ENCODE measurements at regions not wholly inside any gene's neighbourhood (a gene's known extent, or its start where the extent isn't known, plus 50 kb on each side); places are given as distances from the start of the nearest gene placed in this dataset.

DNA sequence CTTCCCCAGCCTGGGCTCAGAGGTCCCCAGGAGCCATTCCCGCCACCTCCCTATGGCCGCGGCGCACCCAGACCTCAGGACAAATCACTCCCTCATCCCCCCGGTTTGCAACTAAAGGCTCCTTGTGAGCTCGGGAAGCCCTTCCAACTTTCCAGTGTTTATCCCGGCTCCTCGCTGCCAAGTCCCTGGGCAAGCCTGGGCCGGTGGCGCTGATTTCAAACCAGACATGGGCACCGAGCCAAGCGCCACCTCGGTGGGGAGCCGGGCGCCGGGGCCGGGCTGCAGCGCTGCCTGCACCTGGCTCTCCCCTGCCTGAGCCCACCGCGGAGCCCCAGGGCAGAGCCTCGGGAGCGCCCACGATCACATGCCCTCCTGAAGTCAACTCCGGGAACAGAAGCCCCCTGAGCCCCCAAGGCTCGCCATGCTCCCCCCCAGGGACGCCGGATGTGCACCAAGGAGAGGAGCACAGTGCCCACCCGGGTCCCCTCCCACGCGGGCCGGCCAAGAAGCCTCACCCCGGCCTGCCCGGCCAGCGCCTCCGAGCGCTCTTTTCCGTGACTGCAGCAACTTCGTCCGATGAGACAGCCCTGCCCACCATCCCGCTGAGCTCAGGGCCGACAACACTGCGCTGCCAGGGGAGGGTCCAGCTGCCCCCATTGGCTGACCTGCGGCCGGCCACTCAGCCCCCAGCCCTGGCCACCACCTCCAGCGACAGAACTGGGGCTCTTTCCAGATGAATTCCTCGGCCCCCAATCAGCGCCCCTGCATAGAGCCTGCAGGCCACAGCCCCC, 50.0 kb downstream of the NCOR2 start:
- no peak overlapping the region for H2AFZ ChIP-seq (ENCODE audit: low read length, unreplicated experiment)
- peaks cover 63% of the 10 kb centered on the region for H3K79me2 ChIP-seq (ENCODE audit: control insufficient read depth, insufficient read depth, low read length, unreplicated experiment)

DNA sequence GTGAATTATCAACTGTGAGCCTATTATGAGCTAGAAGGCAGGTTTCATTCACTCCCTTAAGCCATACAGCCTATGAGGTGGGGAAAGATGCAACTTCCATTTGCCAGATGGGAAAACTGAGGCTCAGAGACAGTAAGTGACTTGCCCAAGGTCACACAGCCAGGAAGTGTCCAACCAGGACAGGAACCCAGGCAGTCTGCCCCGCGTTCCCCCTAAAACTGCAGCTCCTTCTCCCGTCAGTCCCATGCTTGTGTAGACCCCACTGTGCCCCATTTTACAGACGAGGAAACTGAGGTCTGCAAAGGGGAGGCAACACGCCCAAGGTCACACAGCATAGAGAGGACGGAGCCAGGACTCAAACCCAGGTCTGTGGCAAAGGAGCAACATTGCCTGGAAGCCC, 50.6 kb downstream of the NCOR2 start:
- Histone ChIP-seq H3K27me3 (ENCODE audit: insufficient read depth, low read length) (no peaks in the 10 kb centered on the region), H3K4me1 (ENCODE audit: control insufficient read depth, insufficient read depth, low read length, unreplicated experiment) (peaks cover 47% of the 10 kb centered on the region), H2AFZ (ENCODE audit: low read length, unreplicated experiment) (no peak overlapping the region), H3K36me3 (ENCODE audit: insufficient read depth, low read length) (no peaks in the 10 kb centered on the region), H3K27ac (ENCODE audit: low read depth, low read length) (peak overlapping the region; percentile 96; the same call in 1 of the 2 replicates), H3K4me3 (ENCODE audit: low read depth, low read length) (peak overlapping the region; percentile 70), H3K79me2 (ENCODE audit: control insufficient read depth, insufficient read depth, low read length, unreplicated experiment) (peaks cover 59% of the 10 kb centered on the region)

More for the DNA sequence above, 50.0 kb downstream of the NCOR2 start:
- H3K27me3 ChIP-seq (ENCODE audit: insufficient read depth, low read length): no peaks in the 10 kb centered on the region
- peak overlapping the region; percentile 96 for H3K27ac ChIP-seq (ENCODE audit: low read depth, low read length)
- H3K4me3 ChIP-seq (ENCODE audit: low read depth, low read length): peak overlapping the region; percentile 70
- H3K36me3 ChIP-seq (ENCODE audit: insufficient read depth, low read length): no peaks in the 10 kb centered on the region
- peaks cover 45% of the 10 kb centered on the region for H3K4me1 ChIP-seq (ENCODE audit: control insufficient read depth, insufficient read depth, low read length, unreplicated experiment)

- H3K4me1 ChIP-seq (ENCODE audit: control insufficient read depth, insufficient read depth, low read length, unreplicated experiment): peaks cover 47% of the 10 kb centered on the region
- H3K27me3 ChIP-seq (ENCODE audit: insufficient read depth, low read length): no peaks in the 10 kb centered on the region
- no peak overlapping the region for H3K4me3 ChIP-seq (ENCODE audit: low read depth, low read length)
- no peaks in the 10 kb centered on the region for H3K36me3 ChIP-seq (ENCODE audit: insufficient read depth, low read length)
- H2AFZ ChIP-seq (ENCODE audit: low read length, unreplicated experiment): no peak overlapping the region
- H3K79me2 ChIP-seq (ENCODE audit: control insufficient read depth, insufficient read depth, low read length, unreplicated experiment): peaks cover 61% of the 10 kb centered on the region
- no peak overlapping the region for H3K27ac ChIP-seq (ENCODE audit: low read depth, low read length)
These were observed 51.4 kb downstream of the NCOR2 start for GRCh38 chr12:124515981-124516380.

GRCh38 chr12:124514996-124515932, 52.1 kb downstream of the NCOR2 start:
- H3K36me3 ChIP-seq (ENCODE audit: insufficient read depth, low read length): no peaks in the 10 kb centered on the region
- H3K79me2 ChIP-seq (ENCODE audit: control insufficient read depth, insufficient read depth, low read length, unreplicated experiment): peaks cover 61% of the 10 kb centered on the region
- peaks cover 48% of the 10 kb centered on the region for H3K4me1 ChIP-seq (ENCODE audit: control insufficient read depth, insufficient read depth, low read length, unreplicated experiment)
- H3K27ac ChIP-seq (ENCODE audit: low read depth, low read length): no peak overlapping the region
- H3K4me3 ChIP-seq (ENCODE audit: low read depth, low read length): no peak overlapping the region
- no peaks in the 10 kb centered on the region for H3K27me3 ChIP-seq (ENCODE audit: insufficient read depth, low read length)
- no peak overlapping the region for H2AFZ ChIP-seq (ENCODE audit: low read length, unreplicated experiment)

DNA sequence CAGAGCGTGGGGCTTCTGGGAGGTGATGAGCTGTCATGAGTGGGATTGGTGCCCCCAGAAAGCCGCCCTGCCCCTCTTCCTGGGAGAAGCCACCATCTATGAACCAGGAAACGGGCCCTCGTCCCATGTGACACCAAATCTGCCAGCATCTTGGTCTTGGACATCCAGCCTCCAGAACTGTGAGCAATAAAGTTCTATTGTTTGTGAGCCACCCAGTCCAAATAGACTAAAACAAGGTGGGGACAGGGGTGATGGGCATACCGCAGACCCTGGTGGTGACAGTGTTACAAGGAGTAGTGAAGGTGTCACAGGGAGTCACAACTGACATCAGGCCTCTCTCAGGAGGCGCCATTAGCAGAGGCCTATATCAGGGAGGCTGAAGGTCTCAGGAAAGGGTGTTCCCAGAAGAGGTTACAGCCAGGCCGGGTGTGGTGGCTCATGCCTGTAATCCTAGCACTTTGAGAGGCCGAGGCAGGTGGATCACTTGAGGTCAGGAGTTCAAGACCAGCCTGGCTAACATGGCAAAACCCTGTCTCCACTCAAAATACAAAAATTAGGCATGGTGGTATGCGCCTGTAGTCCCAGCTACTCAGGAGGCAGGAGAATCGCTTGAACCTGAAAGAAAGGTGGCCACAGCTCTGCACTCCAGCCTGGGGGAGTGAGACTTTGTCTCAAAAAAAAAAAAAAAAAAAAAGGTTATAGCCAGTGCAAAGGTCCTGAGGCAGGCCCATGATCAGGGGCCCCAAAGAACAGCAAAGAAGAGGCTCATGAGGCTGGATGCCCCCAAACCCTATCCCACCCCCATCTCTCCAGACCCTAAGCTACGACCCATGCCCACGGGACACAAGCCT, 53.0 kb downstream of the NCOR2 start:
- no peak overlapping the region for H3K4me3 ChIP-seq (ENCODE audit: low read depth, low read length)
- peaks cover 48% of the 10 kb centered on the region for H3K4me1 ChIP-seq (ENCODE audit: control insufficient read depth, insufficient read depth, low read length, unreplicated experiment)
- no peak overlapping the region for H3K27ac ChIP-seq (ENCODE audit: low read depth, low read length)
- H3K79me2 ChIP-seq (ENCODE audit: control insufficient read depth, insufficient read depth, low read length, unreplicated experiment): peaks cover 59% of the 10 kb centered on the region
- H3K27me3 ChIP-seq (ENCODE audit: insufficient read depth, low read length): no peaks in the 10 kb centered on the region
- H3K36me3 ChIP-seq (ENCODE audit: insufficient read depth, low read length): no peaks in the 10 kb centered on the region
- H2AFZ ChIP-seq (ENCODE audit: low read length, unreplicated experiment): no peak overlapping the region

DNA sequence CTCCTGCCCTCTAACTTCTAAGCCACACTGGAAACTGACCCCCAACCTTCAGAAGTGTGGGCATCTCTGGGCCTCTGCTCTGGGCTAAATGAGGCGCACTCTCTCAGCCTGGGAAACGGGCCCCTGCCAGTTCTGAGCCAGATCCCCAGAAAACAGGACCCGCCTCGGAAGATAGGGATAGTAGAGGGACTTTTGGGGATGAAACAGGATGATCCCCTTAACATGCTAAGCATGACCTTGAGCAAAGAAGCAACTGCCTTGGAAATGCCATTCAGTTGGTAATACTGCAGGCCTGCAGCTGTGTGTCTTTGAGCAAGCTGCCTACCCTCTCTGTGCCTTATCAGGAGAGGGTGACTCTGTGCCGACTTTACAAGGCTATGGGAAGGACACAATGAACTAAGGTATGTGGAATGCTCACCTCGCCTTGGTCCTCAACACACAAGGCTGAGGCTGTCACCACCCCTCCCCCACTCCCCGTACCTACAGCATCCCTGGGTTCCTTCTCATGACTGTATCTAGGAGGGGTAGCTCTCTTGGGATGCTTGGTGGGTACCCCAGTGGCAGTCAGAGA, 54.0 kb downstream of the NCOR2 start:
- H2AFZ ChIP-seq (ENCODE audit: low read length, unreplicated experiment): no peak overlapping the region
- H3K27me3 ChIP-seq (ENCODE audit: insufficient read depth, low read length): no peaks in the 10 kb centered on the region
- peaks cover 62% of the 10 kb centered on the region for H3K79me2 ChIP-seq (ENCODE audit: control insufficient read depth, insufficient read depth, low read length, unreplicated experiment)
- H3K27ac ChIP-seq (ENCODE audit: low read depth, low read length): peak overlapping the region; percentile 80
- peaks cover 48% of the 10 kb centered on the region for H3K4me1 ChIP-seq (ENCODE audit: control insufficient read depth, insufficient read depth, low read length, unreplicated experiment)
- peak overlapping the region; percentile 11; the same call in 1 of the 2 replicates for H3K4me3 ChIP-seq (ENCODE audit: low read depth, low read length)
- H3K36me3 ChIP-seq (ENCODE audit: insufficient read depth, low read length): no peaks in the 10 kb centered on the region

DNA sequence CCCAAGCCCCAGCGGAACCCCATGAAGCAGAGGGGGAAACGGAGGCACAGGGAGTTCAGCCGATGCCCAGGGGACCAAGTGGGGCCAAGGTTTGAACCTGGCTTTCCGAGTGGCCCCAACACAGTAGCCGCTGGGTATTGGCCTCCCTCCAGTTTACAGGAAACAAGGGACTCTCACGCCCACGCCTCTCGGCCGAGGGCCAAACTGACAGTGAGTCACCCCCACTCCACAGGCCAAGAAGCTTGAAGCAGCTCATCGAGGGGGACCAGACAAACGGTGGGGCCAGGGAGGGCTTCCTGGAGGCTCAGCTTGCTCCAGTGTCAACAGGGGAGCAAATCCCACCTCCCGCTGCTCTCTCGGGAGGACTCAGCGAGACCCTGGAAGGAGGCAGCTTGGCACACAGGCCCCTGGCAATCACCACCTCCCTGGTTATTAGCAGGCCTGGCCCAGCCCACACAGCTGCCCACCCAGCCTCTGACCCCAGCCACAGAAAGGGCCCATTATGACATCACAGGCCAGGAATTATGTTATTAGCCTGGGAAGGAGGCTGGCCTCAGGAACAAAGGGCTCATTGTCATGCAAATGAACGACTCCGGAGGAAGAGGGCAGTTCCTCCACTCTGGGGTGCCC, 54.6 kb downstream of the NCOR2 start:
- peaks cover 62% of the 10 kb centered on the region for H3K79me2 ChIP-seq (ENCODE audit: control insufficient read depth, insufficient read depth, low read length, unreplicated experiment)
- no peak overlapping the region for H2AFZ ChIP-seq (ENCODE audit: low read length, unreplicated experiment)
- H3K36me3 ChIP-seq (ENCODE audit: insufficient read depth, low read length): no peaks in the 10 kb centered on the region
- H3K4me3 ChIP-seq (ENCODE audit: low read depth, low read length): peak overlapping the region; percentile 11; the same call in 1 of the 2 replicates
- H3K27ac ChIP-seq (ENCODE audit: low read depth, low read length): peak overlapping the region; percentile 80
- peaks cover 48% of the 10 kb centered on the region for H3K4me1 ChIP-seq (ENCODE audit: control insufficient read depth, insufficient read depth, low read length, unreplicated experiment)
- H3K27me3 ChIP-seq (ENCODE audit: insufficient read depth, low read length): no peaks in the 10 kb centered on the region

DNA sequence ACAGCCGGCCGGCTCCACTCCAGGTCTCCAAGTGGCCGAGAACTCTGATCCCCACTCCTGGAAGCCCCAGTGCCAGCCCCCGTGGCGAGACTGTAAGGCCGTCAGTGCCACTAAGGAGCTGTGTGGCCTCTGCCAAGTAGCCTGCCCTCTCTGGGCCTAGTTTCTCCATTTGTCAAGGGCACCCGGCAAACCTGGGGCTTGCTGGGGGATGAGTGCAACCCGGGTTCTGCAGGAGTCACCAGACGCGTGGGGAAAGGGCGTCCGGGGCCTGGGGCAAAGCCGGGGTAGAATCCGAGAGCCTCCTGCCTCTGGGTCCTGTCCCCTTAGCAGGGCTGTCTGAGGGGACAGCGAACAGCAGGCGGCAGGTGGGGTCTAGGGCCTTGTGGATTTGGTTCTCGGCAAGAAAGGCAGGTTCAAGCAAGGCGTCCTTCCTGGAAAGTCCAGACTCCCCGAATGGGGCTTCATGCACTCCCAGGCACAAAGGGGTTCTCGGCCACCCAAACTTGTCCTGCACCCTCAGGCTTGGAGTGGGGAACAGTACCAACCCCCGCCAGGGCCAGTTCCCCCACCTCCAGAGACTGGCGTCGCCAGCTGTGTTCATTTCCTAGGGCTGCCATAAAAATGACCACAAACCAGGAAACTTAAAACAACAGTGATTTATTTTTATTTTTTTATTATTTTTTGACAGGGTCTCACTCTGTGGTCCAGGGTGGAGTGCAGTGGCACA, 56.0 kb downstream of the NCOR2 start:
- Histone ChIP-seq H3K36me3 (ENCODE audit: insufficient read depth, low read length) (no peaks in the 10 kb centered on the region), H3K4me1 (ENCODE audit: control insufficient read depth, insufficient read depth, low read length, unreplicated experiment) (peaks cover 39% of the 10 kb centered on the region), H3K27me3 (ENCODE audit: insufficient read depth, low read length) (no peaks in the 10 kb centered on the region), H2AFZ (ENCODE audit: low read length, unreplicated experiment) (no peak overlapping the region), H3K4me3 (ENCODE audit: low read depth, low read length) (no peak overlapping the region), H3K27ac (ENCODE audit: low read depth, low read length) (no peak overlapping the region), H3K79me2 (ENCODE audit: control insufficient read depth, insufficient read depth, low read length, unreplicated experiment) (peaks cover 53% of the 10 kb centered on the region)

DNA sequence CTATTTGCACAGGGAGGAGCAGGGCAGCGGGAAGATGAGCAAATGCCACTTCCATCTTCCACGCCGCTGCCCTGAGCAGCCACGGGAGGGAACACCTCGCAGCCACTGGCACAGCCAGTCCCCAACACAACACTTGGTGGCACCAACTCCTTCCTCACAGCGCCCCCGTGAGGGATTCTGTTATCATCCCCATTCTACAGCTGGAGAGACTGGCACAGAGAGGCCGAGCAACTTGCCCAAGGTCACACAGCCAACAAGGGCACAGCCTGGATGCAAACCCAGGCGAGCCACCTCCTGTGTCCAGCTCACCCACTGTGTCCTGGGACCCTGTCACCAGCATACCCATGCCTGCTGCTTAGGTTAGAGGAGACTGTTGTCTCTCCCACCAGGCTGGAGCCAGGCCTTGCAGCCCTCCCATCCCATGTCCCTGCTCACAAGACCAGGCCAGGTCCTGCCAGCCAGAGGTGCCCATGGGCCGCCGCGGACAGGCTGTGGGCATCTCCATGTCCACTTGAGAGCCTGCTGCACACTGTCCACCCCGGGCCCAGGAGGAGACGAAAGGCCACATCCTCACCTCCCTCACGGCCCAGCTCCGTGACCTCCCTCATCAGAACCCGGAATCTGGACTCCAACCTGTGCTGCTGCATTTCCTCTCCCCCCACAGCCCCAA, 57.0 kb downstream of the NCOR2 start:
- no peaks in the 10 kb centered on the region for H3K27me3 ChIP-seq (ENCODE audit: insufficient read depth, low read length)
- no peak overlapping the region for H2AFZ ChIP-seq (ENCODE audit: low read length, unreplicated experiment)
- peaks cover 48% of the 10 kb centered on the region for H3K79me2 ChIP-seq (ENCODE audit: control insufficient read depth, insufficient read depth, low read length, unreplicated experiment)
- peaks cover 39% of the 10 kb centered on the region for H3K4me1 ChIP-seq (ENCODE audit: control insufficient read depth, insufficient read depth, low read length, unreplicated experiment)
- no peak overlapping the region; the same call in 1 of the 2 replicates for H3K27ac ChIP-seq (ENCODE audit: low read depth, low read length)
- H3K36me3 ChIP-seq (ENCODE audit: insufficient read depth, low read length): no peaks in the 10 kb centered on the region
- no peak overlapping the region for H3K4me3 ChIP-seq (ENCODE audit: low read depth, low read length)
